ENCODE measurements at regions not wholly inside any gene's neighbourhood (a gene's known extent, or its start where the extent isn't known, plus 50 kb on each side); places are given as distances from the start of the nearest gene placed in this dataset.

- TF ChIP-seq, protein P1, sequence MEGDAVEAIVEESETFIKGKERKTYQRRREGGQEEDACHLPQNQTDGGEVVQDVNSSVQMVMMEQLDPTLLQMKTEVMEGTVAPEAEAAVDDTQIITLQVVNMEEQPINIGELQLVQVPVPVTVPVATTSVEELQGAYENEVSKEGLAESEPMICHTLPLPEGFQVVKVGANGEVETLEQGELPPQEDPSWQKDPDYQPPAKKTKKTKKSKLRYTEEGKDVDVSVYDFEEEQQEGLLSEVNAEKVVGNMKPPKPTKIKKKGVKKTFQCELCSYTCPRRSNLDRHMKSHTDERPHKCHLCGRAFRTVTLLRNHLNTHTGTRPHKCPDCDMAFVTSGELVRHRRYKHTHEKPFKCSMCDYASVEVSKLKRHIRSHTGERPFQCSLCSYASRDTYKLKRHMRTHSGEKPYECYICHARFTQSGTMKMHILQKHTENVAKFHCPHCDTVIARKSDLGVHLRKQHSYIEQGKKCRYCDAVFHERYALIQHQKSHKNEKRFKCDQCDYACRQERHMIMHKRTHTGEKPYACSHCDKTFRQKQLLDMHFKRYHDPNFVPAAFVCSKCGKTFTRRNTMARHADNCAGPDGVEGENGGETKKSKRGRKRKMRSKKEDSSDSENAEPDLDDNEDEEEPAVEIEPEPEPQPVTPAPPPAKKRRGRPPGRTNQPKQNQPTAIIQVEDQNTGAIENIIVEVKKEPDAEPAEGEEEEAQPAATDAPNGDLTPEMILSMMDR (IDR thresholded peaks at IDR 0.05; ENCODE audit: borderline replicate concordance, insufficient read depth, low read depth, low read length), result no peak
- no peak overlapping the region for H3K4me3 ChIP-seq (ENCODE audit: low read depth, low read length)
Observed at GRCh38 chr5:167241436-167242067, 1049.9 kb upstream of the WWC1 start.

DNA sequence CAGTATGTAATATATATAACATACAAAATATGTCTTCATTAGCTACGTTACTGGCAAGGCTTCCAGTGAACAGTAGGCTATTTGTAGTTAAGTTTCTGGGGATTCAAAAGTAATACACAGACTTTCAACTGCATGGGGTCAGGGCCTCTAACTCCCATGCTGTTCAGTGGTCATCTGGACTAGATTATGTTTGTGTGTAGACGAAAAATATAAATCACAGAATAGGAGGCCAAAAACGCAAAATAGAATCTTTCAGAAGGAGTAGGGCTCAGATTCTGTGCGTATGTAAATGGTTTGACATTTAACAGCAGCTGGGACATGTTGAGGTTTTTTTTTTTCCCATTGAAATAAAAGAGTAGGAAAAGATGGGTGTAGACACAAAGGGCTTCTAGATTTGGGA, 1048.7 kb upstream of the WWC1 start:
- TF ChIP-seq, protein P1 (IDR thresholded peaks at IDR 0.05; ENCODE audit: borderline replicate concordance, insufficient read depth, low read depth, low read length), result no peak
- no peak overlapping the region for H3K4me3 ChIP-seq (ENCODE audit: low read depth, low read length)

DNA sequence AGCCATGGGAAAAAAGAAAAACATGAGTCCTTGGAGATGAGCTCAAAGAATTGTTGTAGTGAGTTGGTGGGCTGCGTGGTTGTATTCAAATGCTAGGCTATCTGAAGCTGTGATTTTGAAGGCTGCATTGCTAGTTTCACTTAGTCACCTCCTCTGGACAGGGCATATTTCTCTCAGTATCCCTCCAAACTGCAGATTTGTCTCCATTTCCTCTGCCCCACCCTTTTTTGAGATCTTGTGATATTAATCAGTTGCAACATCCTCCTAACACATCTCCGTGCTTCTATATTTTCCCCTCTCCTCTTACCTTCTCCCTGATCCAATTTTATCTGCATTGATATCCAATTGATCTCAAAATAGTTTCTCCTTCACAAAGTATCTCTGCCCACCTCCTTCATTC, 1048.0 kb upstream of the WWC1 start:
- H3K4me3 ChIP-seq (ENCODE audit: low read depth, low read length), result no peak overlapping the region
- TF ChIP-seq, protein P1 (IDR thresholded peaks at IDR 0.05; ENCODE audit: borderline replicate concordance, insufficient read depth, low read depth, low read length), result no peak

- no peak overlapping the region for H3K4me3 ChIP-seq (ENCODE audit: low read depth, low read length)
- TF ChIP-seq, protein P1 (IDR thresholded peaks at IDR 0.05; ENCODE audit: borderline replicate concordance, insufficient read depth, low read depth, low read length), result no peak
Observed at GRCh38 chr5:167244583-167244982, 1046.9 kb upstream of the WWC1 start.

DNA sequence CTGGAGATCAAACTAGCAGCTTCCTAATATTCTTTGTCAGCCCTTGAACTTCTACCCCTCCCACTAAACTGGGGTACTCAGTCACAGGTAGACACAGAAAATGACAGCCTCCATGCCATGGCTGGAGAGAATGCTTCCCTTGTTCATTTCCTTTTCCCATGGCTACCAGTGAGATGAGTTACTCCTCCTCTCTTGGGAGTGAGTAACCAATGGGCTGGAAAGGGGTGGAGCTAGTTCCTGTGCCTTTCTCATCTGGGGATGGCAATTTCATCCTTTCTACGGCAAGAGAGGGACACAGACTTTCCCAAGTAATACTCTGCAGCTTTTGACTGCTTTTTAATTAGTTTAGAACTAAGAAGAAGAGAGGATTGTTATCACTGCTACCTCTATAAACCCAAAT, 1045.6 kb upstream of the WWC1 start:
- H3K4me3 ChIP-seq (ENCODE audit: low read depth, low read length), result no peak overlapping the region
- TF ChIP-seq, protein P1 (IDR thresholded peaks at IDR 0.05; ENCODE audit: borderline replicate concordance, insufficient read depth, low read depth, low read length), result no peak

DNA sequence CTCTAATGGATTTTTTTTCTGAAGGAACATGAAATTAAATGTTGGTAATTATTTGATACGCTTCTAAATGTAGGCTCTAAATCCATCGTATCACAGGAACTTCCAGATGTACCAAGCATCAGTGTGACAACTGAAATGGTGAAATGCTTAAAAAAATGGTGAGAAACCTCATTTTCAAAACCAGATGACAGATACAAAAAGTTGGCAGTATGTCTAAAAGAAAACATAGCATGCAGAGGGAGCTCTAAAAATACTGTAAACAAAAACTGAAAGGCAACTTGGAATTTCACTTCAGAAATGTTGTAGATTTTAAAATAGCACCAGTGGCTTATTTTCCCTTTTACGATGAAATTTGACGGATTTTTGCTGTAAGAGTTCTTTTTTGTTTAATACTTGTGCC, 1043.6 kb upstream of the WWC1 start:
- H3K4me3 ChIP-seq (ENCODE audit: low read depth, low read length), result no peak overlapping the region
- TF ChIP-seq, protein P1 (IDR thresholded peaks at IDR 0.05; ENCODE audit: borderline replicate concordance, insufficient read depth, low read depth, low read length), result no peak

- H3K4me3 ChIP-seq (ENCODE audit: low read depth, low read length), result no peak overlapping the region
- TF ChIP-seq, protein P1 (IDR thresholded peaks at IDR 0.05; ENCODE audit: borderline replicate concordance, insufficient read depth, low read depth, low read length), result no peak
Observed at GRCh38 chr5:167248257-167248656, 1043.2 kb upstream of the WWC1 start.

Measured in GM12875 (cell line).